CD14-positive monocyte (primary cell): ENCODE measurements at regions not wholly inside any gene's neighbourhood (a gene's known extent, or its start where the extent isn't known, plus 50 kb on each side); places are given as distances from the start of the nearest gene placed in this dataset.

Source experiments
- DNase-seq, 3 donors: peaks; one replicate each; pipeline ENCODE4 v3.0.0-alpha.2; 2011 to 2022
- H2AFZ ChIP-seq: 2 replicates; pipeline ENCODE4 v1.6.0; 2012; ENCODE audit warnings: mild to moderate bottlenecking, low read depth, low read length, inconsistent platforms; ENCODE audit not compliant: insufficient read depth, poor library complexity, severe bottlenecking
- H3K27ac ChIP-seq, 2 donors: 1 replicate in 1 of 2; 2 replicates in 1 of 2; pipeline ENCODE4 v1.5.1; 2012 to 2013; ENCODE audit warnings: low read length in 2 of 2, control low read depth in 1 of 2, inconsistent platforms in 1 of 2, low read depth in 1 of 2, mild to moderate bottlenecking in 1 of 2
- H3K27me3 ChIP-seq, 2 donors: one replicate each; pipeline versions ENCODE4 v1.6.0 to v1.6.1; 2011 to 2013; ENCODE audit warnings: low read length in 2 of 2; ENCODE audit not compliant: control insufficient read depth in 2 of 2, insufficient read depth in 2 of 2
- H3K36me3 ChIP-seq, 2 donors: replicated peaks in 1 of 2; 1 replicate in 1 of 2; 2 replicates in 1 of 2; pipeline versions ENCODE4 v1.5.1 to v1.6.1; 2012 to 2013; ENCODE audit warnings: low read length in 2 of 2, control low read depth in 1 of 2, inconsistent platforms in 1 of 2, mild to moderate bottlenecking in 1 of 2; ENCODE audit not compliant: insufficient read depth in 2 of 2, control insufficient read depth in 1 of 2
- H3K4me1 ChIP-seq, 2 donors: 1 replicate in 1 of 2; 2 replicates in 1 of 2; pipeline versions ENCODE4 v1.5.1 to v1.6.1; 2012 to 2013; ENCODE audit warnings: low read length in 2 of 2, control low read depth in 1 of 2, inconsistent platforms in 1 of 2, mild to moderate bottlenecking in 1 of 2, moderate library complexity in 1 of 2; ENCODE audit not compliant: insufficient read depth in 2 of 2, control insufficient read depth in 1 of 2
- H3K4me2 ChIP-seq: replicated peaks from 2 replicates; pipeline ENCODE3; 2012; ENCODE audit warnings: low read length, moderate library complexity, mild to moderate bottlenecking; ENCODE audit not compliant: poor library complexity, severe bottlenecking; ENCODE audit errors: extremely low read depth
- H3K4me3 ChIP-seq, 3 experiments: fragments of 200-600 bp in 1 of 3; sonication (generic) in 1 of 3; replicated peaks in 1 of 3; 1 replicate in 2 of 3; 2 replicates in 1 of 3; pipeline ENCODE4 v1.5.1; 2011 to 2013; ENCODE audit warnings: low read length in 3 of 3, mild to moderate bottlenecking in 3 of 3, control low read depth in 2 of 3, low read depth in 2 of 3, inconsistent platforms in 1 of 3, moderate library complexity in 1 of 3
- H3K79me2 ChIP-seq: 2 replicates; pipeline ENCODE4 v1.6.0; 2012; ENCODE audit warnings: mild to moderate bottlenecking, control low read depth, inconsistent platforms, low read length, moderate library complexity; ENCODE audit not compliant: insufficient read depth
- H3K9ac ChIP-seq: 2 replicates; pipeline ENCODE4 v1.6.0; 2017; ENCODE audit warnings: low read length, mild to moderate bottlenecking; ENCODE audit not compliant: insufficient read depth, poor library complexity, severe bottlenecking
- H3K9me3 ChIP-seq, 2 donors: replicated peaks in 1 of 2; 1 replicate in 1 of 2; 2 replicates in 1 of 2; pipeline versions ENCODE4 v1.5.1 to v1.6.1; 2012 to 2013; ENCODE audit warnings: low read length in 2 of 2, control low read depth in 1 of 2; ENCODE audit not compliant: control insufficient read depth in 1 of 2, insufficient read depth in 1 of 2
- H4K20me1 ChIP-seq: 2 replicates; pipeline ENCODE4 v1.6.0; 2012; ENCODE audit warnings: mild to moderate bottlenecking, low read length, control low read depth, moderate library complexity; ENCODE audit not compliant: insufficient read depth
- H3K27ac Mint-ChIP-seq, 7 donors: one replicate each; pipeline ENCODE4 v1.8.0; 2020; ENCODE audit warnings: mild to moderate bottlenecking in 7 of 7, mixed read lengths in 7 of 7, moderate library complexity in 6 of 7, inconsistent platforms in 2 of 7
- H3K27me3 Mint-ChIP-seq, 3 donors: one replicate each; pipeline ENCODE4 v1.8.0; 2021 to 2022; ENCODE audit warnings: low read depth in 3 of 3, mild to moderate bottlenecking in 3 of 3, mixed read lengths in 3 of 3, moderate library complexity in 3 of 3, inconsistent platforms in 1 of 3
- H3K36me3 Mint-ChIP-seq, 2 donors: one replicate each; pipeline ENCODE4 v1.8.0; 2020; ENCODE audit warnings: mixed read lengths in 2 of 2, inconsistent platforms in 1 of 2, mild to moderate bottlenecking in 1 of 2
- H3K4me1 Mint-ChIP-seq: one replicate; pipeline ENCODE4 v1.8.0; 2020; ENCODE audit warnings: mild to moderate bottlenecking, mixed read lengths
- H3K4me3 Mint-ChIP-seq, 2 donors: one replicate each; pipeline ENCODE4 v1.8.0; 2020; ENCODE audit warnings: mild to moderate bottlenecking in 2 of 2, mixed read lengths in 2 of 2, moderate library complexity in 1 of 2
- H3K9me3 Mint-ChIP-seq, 7 donors: one replicate each; pipeline ENCODE4 v1.8.0; 2020 to 2022; ENCODE audit warnings: mixed read lengths in 7 of 7, mild to moderate bottlenecking in 6 of 7, moderate library complexity in 6 of 7, inconsistent platforms in 2 of 7
- CTCF ChIP-seq: fragments of 200-600 bp; IDR thresholded peaks from one replicate; pipeline ENCODE4 v1.8.0; 2022; ENCODE audit warnings: antibody characterized with exemption, mild to moderate bottlenecking
- WGBS: methylation state at CpG from one replicate; pipeline ENCODE4 v1.1.5; 2013; ENCODE audit warnings: missing lambda C conversion rate; ENCODE audit not compliant: insufficient coverage; 5-methylcytosine and 5-hydroxymethylcytosine counted together
- intact Hi-C, 2 donors: fragments of 100-400 bp; cut with micrococcal nuclease; formaldehyde crosslinking; loops; one replicate each; pipeline versions ENCODE4 v1.15.0 to v1.15.1; 2023

GRCh38 chr5:126000507-126000906 lies 422.7 kb upstream of the GRAMD2B start:
- Histone ChIP-seq H3K4me3 (no peak overlapping the region), H3K79me2 (no peaks in the 10 kb centered on the region), H3K4me2 (no peak overlapping the region), H3K9ac (no peak overlapping the region), H3K27me3 (no peaks in the 10 kb centered on the region), H3K27ac (no peak overlapping the region), H3K36me3 (no peaks in the 10 kb centered on the region), H3K4me1 (no peaks in the 10 kb centered on the region), H4K20me1 (no peaks in the 10 kb centered on the region), H3K9me3 (peaks cover 5 to 9% of the 10 kb centered on the region in 2 donors), H2AFZ (no peak overlapping the region)
- Mint-ChIP-seq H3K4me3 (no peak overlapping the region), H3K9me3 (peaks cover 0 to 26% (median 9%) of the 10 kb centered on the region in 7 donors), H3K4me1 (no peaks in the 10 kb centered on the region), H3K27me3 (peaks cover 0 to under 1% (median 0%) of the 10 kb centered on the region in 3 donors), H3K36me3 (no peaks in the 10 kb centered on the region), H3K27ac (no peak overlapping the region)
- no peak for TF ChIP-seq CTCF
- no peak for DNase-seq
- intact Hi-C loops = no loop called here

- no peak overlapping the region for H2AFZ ChIP-seq
- intact Hi-C loops = no loop called here
- peaks cover 0 to 15% (median 3%) of the 10 kb centered on the region in 7 donors for H3K9me3 Mint-ChIP-seq
Observed at GRCh38 chr5:126002222-126002897, 420.8 kb upstream of the GRAMD2B start.

More at GRCh38 chr5:126002222-126002897, 420.8 kb upstream of the GRAMD2B start:
- H3K27ac ChIP-seq = no peak overlapping the region
- no peaks in the 10 kb centered on the region for H3K4me1 Mint-ChIP-seq
- no peaks in the 10 kb centered on the region for H3K27me3 ChIP-seq
- no peaks in the 10 kb centered on the region for H3K4me1 ChIP-seq
- H3K36me3 Mint-ChIP-seq = no peaks in the 10 kb centered on the region
- no peak overlapping the region for H3K9ac ChIP-seq
- H3K27me3 Mint-ChIP-seq = no peaks in the 10 kb centered on the region
- WGBS = 94% methylated on average over 3 of the region's 7 CpGs
- no peak for TF ChIP-seq CTCF
- no peak for DNase-seq
- H4K20me1 ChIP-seq = no peaks in the 10 kb centered on the region
- no peak overlapping the region for H3K4me3 Mint-ChIP-seq
- no peaks in the 10 kb centered on the region for H3K36me3 ChIP-seq
- no peaks in the 10 kb centered on the region for H3K9me3 ChIP-seq
- no peak overlapping the region for H3K27ac Mint-ChIP-seq
- H3K79me2 ChIP-seq = no peaks in the 10 kb centered on the region
- no peak overlapping the region for H3K4me2 ChIP-seq
- H3K4me3 ChIP-seq = no peak overlapping the region
